Heart right ventricle (tissue), 16 donors: ENCODE measurements at regions not wholly inside any gene's neighbourhood (a gene's known extent, or its start where the extent isn't known, plus 50 kb on each side); places are given as distances from the start of the nearest gene placed in this dataset.

Experiments used
- ATAC-seq, 8 donors: fragments of 200-7000 bp; cut with Tn5 transposase; one replicate each; pipeline ENCODE4 v1.9.1; 2020; ENCODE audit warnings: mild to moderate bottlenecking in 8 of 8, moderate library complexity in 8 of 8, moderate number of reproducible peaks in 1 of 8
- DNase-seq, 2 donors: peaks; one replicate each; pipeline ENCODE4 v3.0.0-alpha.2; 2020
- H3K27ac ChIP-seq, 10 donors: fragments of 200-600 bp; sonication (generic) in 2 of 10; one replicate each; pipeline versions ENCODE4 v1.5.0 to v1.8.0; 2020 to 2022; ENCODE audit warnings: mild to moderate bottlenecking in 3 of 10
- H3K27me3 ChIP-seq, 7 donors: fragments of 200-600 bp; one replicate each; pipeline ENCODE4 v1.8.0; 2021 to 2022; ENCODE audit warnings: mild to moderate bottlenecking in 2 of 7
- H3K36me3 ChIP-seq, 9 donors: fragments of 200-600 bp; sonication (generic) in 1 of 9; one replicate each; pipeline versions ENCODE4 v1.5.0 to v1.8.0; 2020 to 2022; ENCODE audit warnings: mild to moderate bottlenecking in 2 of 9
- H3K4me1 ChIP-seq, 9 donors: fragments of 200-600 bp; sonication (generic) in 1 of 9; one replicate each; pipeline versions ENCODE4 v1.5.0 to v1.8.0; 2020 to 2022; ENCODE audit warnings: mild to moderate bottlenecking in 4 of 9
- H3K4me3 ChIP-seq, 10 donors: fragments of 200-600 bp; sonication (generic) in 2 of 10; one replicate each; pipeline versions ENCODE4 v1.5.0 to v1.8.0; 2020 to 2022; ENCODE audit warnings: mild to moderate bottlenecking in 7 of 10, moderate library complexity in 2 of 10
- H3K9me3 ChIP-seq, 11 donors: fragments of 200-600 bp in 10 of 11; sonication (generic) in 2 of 11; one replicate each; pipeline versions ENCODE4 v1.5.0 to v1.8.0; 2013 to 2022; ENCODE audit warnings: mild to moderate bottlenecking in 2 of 11, control low read depth in 1 of 11, moderate library complexity in 1 of 11
- CTCF ChIP-seq, 9 donors: fragments of 200-600 bp; sonication (generic) in 2 of 9; IDR thresholded peaks; one replicate each; pipeline versions ENCODE4 v1.5.0 to v1.8.0; 2021 to 2022; ENCODE audit warnings: antibody characterized with exemption in 9 of 9, mild to moderate bottlenecking in 5 of 9, moderate library complexity in 1 of 9
- WGBS, 2 donors: extraction: QIAGEN DNeasy Blood & Tissue Kit; methylation state at CpG; one replicate each; pipeline ENCODE4 v1.1.7; 2013; ENCODE audit warnings: inconsistent platforms in 1 of 2; 5-methylcytosine and 5-hydroxymethylcytosine counted together
- intact Hi-C, 10 donors: fragments of 100-400 bp; cut with DNase I; formaldehyde crosslinking; loops; one replicate each; pipeline versions ENCODE4 v1.11.1 to v1.14.2; 2022
- donor health status: Arrhythmogenic right ventricular cardiomyopathy.
- donor health status: ischemic (EF 13 %, LVEDD 7.1; RV severe dilation, severe dysfunction).
- donor health status: healthy with polysubstance abuse.
- donor health status: DM: no; HTN: yes; CAD: no.
- donor health status: DM: no; HTN: no; CAD: no.
- donor health status: ischemic (EF 25% LVEDD 6.9; RV normal size, moderate dysfunction).
- donor health status: ischemic (EF 25% LVEDD 5.7; RV mildly dilated, moderate dysfunction).
- donor health status: healthy.
- donor health status: DM: yes; HTN: yes; CAD: no.
- donor health status: Ischemic cardiomyopathy.
- donor health status: ischemic (EF 35%, LVEDD 5.7; RV mildly dilated, moderate dysfunction).
- donor health status: nonischemic (EF 11% LVEDD 7.7; RV severe dilation, severe dysfunction).
- donor health status: DM: yes; HTN: yes; CAD: no.
- donor health status: PGD.
- donor health status: ischemic (EF 29% LVEDD 5.4; RV normal size, mild dysfunction).
- donor health status: nonischemic (EF 23%, LVEDD 6.1; RV moderate dilation, normal function).

GRCh38 chr7:18276380-18276779, 219.2 kb upstream of the HDAC9 start:
- intact Hi-C loops, result no loop called here
- no peaks in the 10 kb centered on the region for H3K4me1 ChIP-seq
- H3K27me3 ChIP-seq, result no peaks in the 10 kb centered on the region
- H3K27ac ChIP-seq, result no peak overlapping the region
- no peaks in the 10 kb centered on the region for H3K36me3 ChIP-seq
- peak in 1 of 9 donors; percentile 3 for TF ChIP-seq CTCF (IDR thresholded peaks at IDR 0.05)
- ATAC-seq, result no peak
- no peak overlapping the region for H3K4me3 ChIP-seq
- no peak for DNase-seq
- no peaks in the 10 kb centered on the region for H3K9me3 ChIP-seq
- WGBS, 2 donors, result 79% methylated on average over 2 of the region's 2 CpGs

- no peaks in the 10 kb centered on the region for H3K27me3 ChIP-seq
- H3K9me3 ChIP-seq, result peaks cover 0 to 8% (median 0%) of the 10 kb centered on the region in 11 donors
- intact Hi-C loops, result no loop called here
- no peak overlapping the region for H3K27ac ChIP-seq
- no peak overlapping the region for H3K4me3 ChIP-seq
- DNase-seq, result no peak
- no peak for ATAC-seq
- no peaks in the 10 kb centered on the region for H3K4me1 ChIP-seq
- no peaks in the 10 kb centered on the region for H3K36me3 ChIP-seq
- 61 to 75% methylated on average over 1 of the region's 1 CpG for WGBS, 2 donors
- TF ChIP-seq CTCF (IDR thresholded peaks at IDR 0.05), result no peak
Measured at GRCh38 chr7:18278316-18278715, 217.2 kb upstream of the HDAC9 start.

GRCh38 chr7:18283045-18283444, 212.5 kb upstream of the HDAC9 start:
- Histone ChIP-seq H3K36me3 (no peaks in the 10 kb centered on the region), H3K27ac (no peak overlapping the region), H3K9me3 (peaks cover 0 to 8% (median 0%) of the 10 kb centered on the region in 11 donors), H3K27me3 (no peaks in the 10 kb centered on the region), H3K4me3 (no peak overlapping the region), H3K4me1 (peaks cover 0 to 1% (median 0%) of the 10 kb centered on the region in 9 donors)
- 0% methylated on average over 1 of the region's 1 CpG for WGBS, 2 donors
- intact Hi-C loops, result no loop called here
- no peak for TF ChIP-seq CTCF (IDR thresholded peaks at IDR 0.05)
- ATAC-seq (no peak), DNase-seq (no peak)

- Histone ChIP-seq H3K4me1 (peaks cover 0 to 39% (median 14%) of the 10 kb centered on the region in 9 donors), H3K4me3 (no peak overlapping the region), H3K9me3 (peaks cover 0 to 6% (median 0%) of the 10 kb centered on the region in 11 donors), H3K36me3 (no peaks in the 10 kb centered on the region), H3K27ac (no peak overlapping the region), H3K27me3 (no peaks in the 10 kb centered on the region)
- WGBS, 2 donors, result 98% methylated on average over 2 of the region's 2 CpGs
- ATAC-seq (no peak), DNase-seq (no peak)
- TF ChIP-seq CTCF (IDR thresholded peaks at IDR 0.05), result no peak
- intact Hi-C loops, result no loop called here
Measured at GRCh38 chr7:18287482-18287881, 208.1 kb upstream of the HDAC9 start.
